ENCODE measurements at regions not wholly inside any gene's neighbourhood (a gene's known extent, or its start where the extent isn't known, plus 50 kb on each side); places are given as distances from the start of the nearest gene placed in this dataset.

DNA sequence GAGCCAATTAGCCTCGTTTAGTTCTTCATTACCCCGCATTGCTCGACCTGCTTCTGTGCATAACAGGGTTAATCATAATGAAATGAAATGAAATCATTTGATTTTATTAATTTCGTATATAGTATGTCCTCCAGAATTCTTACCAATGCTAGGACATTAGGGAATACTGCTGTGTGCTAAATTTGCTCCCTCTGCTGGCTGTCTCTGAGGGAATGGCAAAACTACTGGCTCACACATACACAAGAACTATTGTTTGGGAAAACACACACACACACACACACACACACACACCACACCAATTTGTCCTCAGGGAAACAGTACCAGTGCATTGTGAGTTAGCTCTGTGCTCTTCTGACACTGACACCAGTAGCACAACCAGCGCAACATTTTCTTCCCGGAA lies 273.3 kb upstream of the TCF4 start:
- Histone ChIP-seq H3K27me3 (no peaks in the 10 kb centered on the region), H3K36me3 (no peaks in the 10 kb centered on the region), H3K27ac (no peak overlapping the region), H3K9me3 (no peaks in the 10 kb centered on the region), H3K4me1 (no peaks in the 10 kb centered on the region), H3K4me3 (no peak overlapping the region)
- DNase-seq: no peak
- ATAC-seq: peak; percentile 21
- intact Hi-C loops (cut with DNase I): no loop called here
- TF ChIP-seq, protein P1, sequence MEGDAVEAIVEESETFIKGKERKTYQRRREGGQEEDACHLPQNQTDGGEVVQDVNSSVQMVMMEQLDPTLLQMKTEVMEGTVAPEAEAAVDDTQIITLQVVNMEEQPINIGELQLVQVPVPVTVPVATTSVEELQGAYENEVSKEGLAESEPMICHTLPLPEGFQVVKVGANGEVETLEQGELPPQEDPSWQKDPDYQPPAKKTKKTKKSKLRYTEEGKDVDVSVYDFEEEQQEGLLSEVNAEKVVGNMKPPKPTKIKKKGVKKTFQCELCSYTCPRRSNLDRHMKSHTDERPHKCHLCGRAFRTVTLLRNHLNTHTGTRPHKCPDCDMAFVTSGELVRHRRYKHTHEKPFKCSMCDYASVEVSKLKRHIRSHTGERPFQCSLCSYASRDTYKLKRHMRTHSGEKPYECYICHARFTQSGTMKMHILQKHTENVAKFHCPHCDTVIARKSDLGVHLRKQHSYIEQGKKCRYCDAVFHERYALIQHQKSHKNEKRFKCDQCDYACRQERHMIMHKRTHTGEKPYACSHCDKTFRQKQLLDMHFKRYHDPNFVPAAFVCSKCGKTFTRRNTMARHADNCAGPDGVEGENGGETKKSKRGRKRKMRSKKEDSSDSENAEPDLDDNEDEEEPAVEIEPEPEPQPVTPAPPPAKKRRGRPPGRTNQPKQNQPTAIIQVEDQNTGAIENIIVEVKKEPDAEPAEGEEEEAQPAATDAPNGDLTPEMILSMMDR (IDR thresholded peaks at IDR 0.05): peak in 1 of 2 donors; percentile 20

DNA sequence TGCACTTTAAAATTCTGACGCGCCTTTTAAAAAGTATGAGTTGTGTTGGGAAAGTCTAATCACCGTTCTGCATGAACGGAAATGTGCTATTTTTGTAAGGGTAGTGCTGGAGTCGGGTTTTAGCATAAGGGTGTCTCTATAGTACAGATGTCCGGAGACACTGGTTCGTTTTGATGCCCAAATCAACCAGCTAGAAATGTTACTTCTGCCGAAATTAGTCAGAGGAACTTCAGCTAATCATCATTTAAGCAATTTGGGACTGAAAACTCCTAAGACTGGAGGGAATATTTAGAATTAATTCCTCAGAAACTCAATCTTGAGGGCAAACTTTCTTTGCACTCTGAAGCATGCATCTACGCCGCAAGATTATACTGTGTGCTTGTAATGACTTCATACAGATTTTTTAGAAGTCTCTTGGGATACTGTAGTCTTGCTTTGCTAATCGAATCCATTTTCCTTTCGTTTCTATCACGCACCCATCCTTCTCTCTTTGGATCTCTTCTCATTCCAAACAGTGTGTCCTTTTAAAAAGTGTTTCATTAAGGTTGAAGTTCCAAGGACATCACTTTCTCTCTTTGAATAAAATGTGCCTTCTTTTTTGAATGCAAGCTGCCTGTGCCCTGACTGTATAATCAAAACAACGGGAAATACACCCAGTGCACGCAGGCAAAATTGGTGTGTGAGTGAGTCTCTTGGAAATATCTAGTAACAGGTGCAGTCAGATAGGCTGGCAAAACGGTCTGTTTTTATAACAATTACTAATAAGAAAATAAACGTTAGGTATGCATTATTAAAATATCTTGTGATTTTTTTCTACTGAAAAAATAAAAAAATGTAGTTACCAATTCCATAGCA lies 270.9 kb upstream of the TCF4 start:
- TF ChIP-seq, protein P1 (IDR thresholded peaks at IDR 0.05): no peak
- Histone ChIP-seq H3K27ac (no peak overlapping the region), H3K36me3 (no peaks in the 10 kb centered on the region), H3K27me3 (no peaks in the 10 kb centered on the region), H3K4me1 (no peaks in the 10 kb centered on the region), H3K4me3 (no peak overlapping the region), H3K9me3 (no peaks in the 10 kb centered on the region)
- no peak for ATAC-seq
- intact Hi-C loops (cut with DNase I): no loop called here
- DNase-seq: no peak

DNA sequence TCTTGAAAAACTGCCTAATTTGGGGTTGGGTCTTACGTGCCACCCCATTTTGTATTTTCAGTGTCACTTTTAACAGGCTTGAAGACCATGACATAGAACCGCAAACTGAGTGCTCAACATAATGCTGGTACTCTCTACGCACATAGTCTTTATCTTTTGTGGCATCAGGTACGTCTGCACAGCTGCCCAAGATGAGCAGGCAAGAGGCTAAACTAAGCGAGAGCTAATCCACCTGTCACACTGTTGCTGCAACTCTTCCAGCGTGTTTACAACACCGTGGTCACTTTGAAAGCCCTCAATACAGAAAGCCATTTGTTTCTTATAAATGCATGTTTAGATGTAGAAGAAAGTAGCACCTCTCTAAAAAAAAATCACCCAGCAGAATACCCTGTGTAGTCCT lies 270.0 kb upstream of the TCF4 start:
- H3K27ac ChIP-seq: no peak overlapping the region
- TF ChIP-seq, protein P1 (IDR thresholded peaks at IDR 0.05): no peak

DNA sequence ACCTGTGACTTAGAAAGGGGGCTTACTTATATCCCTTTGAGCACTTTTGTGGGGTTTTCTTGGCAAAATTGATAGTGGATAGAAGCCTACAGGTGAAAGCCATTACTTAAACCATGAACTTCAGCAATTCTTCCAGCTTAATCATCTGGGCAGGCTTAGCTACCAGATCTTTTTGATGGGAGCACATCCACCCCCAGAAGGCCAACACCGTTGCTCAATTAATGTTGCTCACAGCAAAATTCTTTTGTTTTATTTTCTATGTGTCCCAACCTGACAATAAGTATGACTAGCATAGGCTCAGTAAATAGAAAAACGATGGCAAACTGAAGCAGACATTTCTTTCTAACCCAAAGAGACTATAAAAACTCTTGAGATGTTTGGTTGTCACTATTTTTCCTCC lies 269.4 kb upstream of the TCF4 start:
- ATAC-seq: no peak
- intact Hi-C loops (cut with DNase I): no loop called here

More for the DNA sequence above, 270.0 kb upstream of the TCF4 start:
- H3K9me3 ChIP-seq: no peaks in the 10 kb centered on the region
- no peaks in the 10 kb centered on the region for H3K36me3 ChIP-seq
- ATAC-seq (no peak), DNase-seq (no peak)
- intact Hi-C loops (cut with DNase I): no loop called here
- no peak overlapping the region for H3K4me3 ChIP-seq
- H3K4me1 ChIP-seq: no peaks in the 10 kb centered on the region
- no peaks in the 10 kb centered on the region for H3K27me3 ChIP-seq

DNA sequence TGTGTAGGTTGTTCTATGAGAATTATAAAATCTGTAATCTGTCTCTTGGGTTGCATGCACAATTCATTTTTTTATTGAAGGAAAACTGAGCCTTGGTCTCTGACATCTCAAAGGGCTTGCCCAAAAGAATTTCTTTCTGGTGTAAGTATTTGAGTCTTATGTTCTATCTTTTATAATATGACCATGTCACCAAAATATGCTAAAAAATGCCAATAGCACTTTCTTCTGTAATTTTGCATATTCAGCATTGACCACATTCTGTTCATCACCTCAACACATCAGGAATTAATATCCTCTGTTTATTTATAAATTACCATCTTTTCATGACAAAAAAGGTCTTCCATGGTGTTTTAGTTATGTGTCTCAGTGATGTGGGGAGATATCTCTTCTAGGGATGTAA lies 268.7 kb upstream of the TCF4 start:
- Histone ChIP-seq H3K4me3 (no peak overlapping the region), H3K4me1 (no peaks in the 10 kb centered on the region), H3K27me3 (no peaks in the 10 kb centered on the region), H3K9me3 (no peaks in the 10 kb centered on the region), H3K36me3 (no peaks in the 10 kb centered on the region), H3K27ac (no peak overlapping the region)
- DNase-seq (no peak), ATAC-seq (no peak)
- TF ChIP-seq, protein P1 (IDR thresholded peaks at IDR 0.05): no peak
- intact Hi-C loops (cut with DNase I): no loop called here

More for the DNA sequence above, 269.4 kb upstream of the TCF4 start:
- no peak for DNase-seq
- TF ChIP-seq, protein P1 (IDR thresholded peaks at IDR 0.05): no peak
- Histone ChIP-seq H3K36me3 (no peaks in the 10 kb centered on the region), H3K9me3 (no peaks in the 10 kb centered on the region), H3K27ac (no peak overlapping the region), H3K4me1 (no peaks in the 10 kb centered on the region), H3K4me3 (no peak overlapping the region), H3K27me3 (no peaks in the 10 kb centered on the region)
